ENCODE measurements at regions not wholly inside any gene's neighbourhood (a gene's known extent, or its start where the extent isn't known, plus 50 kb on each side); places are given as distances from the start of the nearest gene placed in this dataset.

GRCh38 chr10:88168171-88169036 lies 305.0 kb downstream of the PTEN start:
- no peak for DNase-seq (ENCODE audit: low read depth in 2 of 2)

- no peak for DNase-seq (ENCODE audit: low read depth in 2 of 2)
These were observed 305.6 kb downstream of the PTEN start for GRCh38 chr10:88169037-88169319.

DNA sequence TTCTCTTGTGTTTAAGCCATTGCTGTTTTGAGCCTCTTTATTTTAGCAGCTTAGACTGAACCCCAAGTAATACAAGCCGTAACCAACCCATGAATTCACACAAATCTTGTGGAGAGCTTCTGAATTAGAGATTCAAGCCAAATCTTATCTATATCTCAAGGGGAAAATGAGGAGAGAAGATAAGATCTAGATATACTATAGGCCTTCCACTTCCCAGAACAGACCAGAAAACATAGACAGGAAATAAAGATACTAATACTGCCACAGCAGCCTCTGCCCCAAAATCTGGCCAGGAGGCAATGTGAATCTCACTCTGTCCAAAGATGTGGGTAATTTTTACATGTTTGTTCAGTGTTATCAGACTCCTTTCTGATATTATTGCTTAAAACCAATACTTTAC lies 307.2 kb downstream of the PTEN start:
- DNase-seq (ENCODE audit: low read depth in 2 of 2): no peak

DNA sequence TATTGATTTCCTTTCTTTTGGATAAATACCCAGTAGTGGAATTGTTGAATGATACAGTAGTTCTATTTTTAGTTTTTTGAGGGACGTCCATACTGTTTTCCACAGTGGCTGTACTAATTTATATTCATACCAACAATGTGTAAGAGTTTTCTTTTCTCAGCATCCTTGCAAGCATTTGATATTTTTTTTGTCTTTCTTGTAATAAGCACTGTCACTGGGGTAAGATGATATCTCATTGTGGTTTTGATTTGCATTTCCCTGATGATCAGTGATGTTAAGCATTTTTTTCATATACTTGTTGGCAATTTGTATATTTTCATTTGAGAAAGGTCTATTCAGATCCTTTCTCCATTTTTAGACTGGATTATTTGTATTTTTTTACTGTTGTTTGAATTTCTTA lies 308.7 kb downstream of the PTEN start:
- no peak for DNase-seq (ENCODE audit: low read depth in 2 of 2)

GRCh38 chr10:88174391-88174790 lies 311.0 kb downstream of the PTEN start:
- DNase-seq (ENCODE audit: low read depth in 2 of 2): no peak

GRCh38 chr10:88178758-88179157 lies 315.3 kb downstream of the PTEN start:
- DNase-seq (ENCODE audit: low read depth in 2 of 2): no peak

DNA sequence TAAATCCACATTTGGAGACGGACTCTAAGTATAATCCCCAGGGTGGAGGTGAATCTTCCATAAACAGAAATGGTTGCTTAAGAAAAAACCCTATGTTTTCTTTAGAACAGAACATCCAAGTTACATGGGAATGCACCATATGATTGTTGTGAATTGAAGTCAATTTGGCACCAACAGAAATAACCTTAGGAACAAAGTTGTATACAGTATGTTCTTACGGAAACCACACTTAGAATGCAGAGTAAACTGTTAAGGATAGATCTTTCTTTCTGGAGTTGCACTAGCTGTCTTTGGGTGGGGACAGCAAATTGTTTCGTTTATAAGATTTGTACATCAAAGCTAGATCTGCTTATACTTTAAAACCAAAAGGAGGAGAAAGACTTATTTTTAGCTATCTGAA lies 316.4 kb downstream of the PTEN start:
- DNase-seq (ENCODE audit: low read depth in 2 of 2): no peak

DNA sequence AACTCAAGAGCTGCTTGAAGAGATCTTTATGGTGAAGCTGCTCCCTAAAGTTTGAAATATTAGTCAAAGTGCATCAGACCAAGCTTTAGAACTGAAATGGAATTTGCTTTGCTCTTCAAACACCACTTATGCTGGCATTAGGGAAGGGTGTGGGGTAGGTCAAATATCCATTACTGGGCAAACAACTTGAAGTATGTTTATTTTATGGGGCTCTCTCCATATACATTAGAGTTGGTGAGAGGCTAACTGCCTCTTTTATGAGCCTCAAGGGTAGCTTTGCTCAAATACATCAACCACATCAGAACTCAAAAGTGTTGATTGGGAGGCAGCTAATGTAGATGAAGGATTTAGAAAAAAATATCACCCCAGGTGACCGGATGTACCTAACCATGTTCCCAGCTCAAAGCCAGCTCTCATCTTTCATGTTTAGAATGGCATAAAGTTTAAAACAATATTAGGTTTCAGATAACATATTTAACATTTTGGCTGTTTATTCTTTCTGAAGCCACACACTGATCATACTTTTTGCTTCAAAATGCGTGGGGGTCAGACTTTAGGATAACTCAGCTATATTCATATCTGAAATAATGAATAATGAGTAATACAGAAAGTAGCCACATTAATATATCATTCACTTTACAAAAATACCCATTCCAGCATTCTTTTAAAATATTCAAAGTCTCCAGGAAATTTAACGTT lies 318.6 kb downstream of the PTEN start:
- no peak for DNase-seq (ENCODE audit: low read depth in 2 of 2)

- no peak for DNase-seq (ENCODE audit: low read depth in 2 of 2)
These were observed 319.1 kb downstream of the PTEN start for GRCh38 chr10:88182601-88182930.

DNA sequence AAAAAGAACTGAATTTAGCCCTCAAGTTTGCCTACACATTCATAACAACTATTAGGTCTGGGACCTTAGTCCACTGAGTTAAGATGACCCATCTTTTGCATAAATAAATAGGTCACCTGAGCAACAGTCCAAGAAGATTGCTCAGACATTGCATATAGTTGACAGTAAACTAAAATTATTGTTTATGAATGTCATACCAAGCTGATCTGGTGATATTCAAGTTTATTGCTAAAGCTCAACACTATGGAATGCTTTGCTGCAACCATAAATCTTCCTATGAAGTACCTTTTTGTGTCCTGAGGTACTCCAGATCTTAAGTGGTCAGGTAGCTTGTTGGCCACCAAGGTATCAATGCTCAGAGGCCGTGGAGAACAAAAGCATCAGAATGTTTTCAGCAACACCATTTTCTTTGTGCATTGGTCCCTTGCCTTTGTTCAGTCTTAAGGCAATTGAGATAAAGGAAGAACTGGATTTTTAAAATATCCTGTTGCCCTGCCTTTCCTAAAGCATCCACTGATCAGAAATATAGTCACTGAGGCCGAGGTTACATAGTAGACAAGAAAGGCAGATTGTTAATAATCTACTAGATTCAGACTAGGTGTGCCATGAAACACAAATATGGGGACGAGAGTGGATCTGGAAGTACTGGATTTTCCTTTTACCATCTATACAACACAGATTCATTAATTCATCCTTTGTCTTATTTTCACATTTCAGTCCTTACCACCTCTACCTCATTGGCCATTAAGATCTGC lies 321.3 kb downstream of the PTEN start:
- DNase-seq (ENCODE audit: low read depth in 2 of 2): no peak

DNA sequence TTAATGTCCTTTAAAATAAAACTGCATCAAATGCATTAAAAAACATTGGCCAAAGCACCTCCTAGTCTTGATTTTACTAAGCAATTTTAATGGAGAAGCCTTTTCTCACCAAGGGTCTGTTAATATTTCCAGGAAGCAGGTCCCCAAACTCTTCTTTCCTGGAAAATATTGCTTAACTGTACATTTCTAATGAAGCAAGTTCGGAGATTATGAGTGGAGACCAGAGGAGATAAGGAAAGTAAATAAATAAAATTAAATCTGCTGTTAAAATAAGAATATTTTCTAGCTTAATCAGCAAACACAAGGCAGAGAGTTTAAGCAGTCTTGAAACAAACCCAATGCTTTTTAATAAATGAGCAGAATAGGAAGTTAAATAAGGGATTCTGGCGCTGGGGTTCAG lies 322.4 kb downstream of the PTEN start:
- no peak for DNase-seq (ENCODE audit: low read depth in 2 of 2)

- DNase-seq (ENCODE audit: low read depth in 2 of 2): no peak
These were observed 322.9 kb downstream of the PTEN start for GRCh38 chr10:88186335-88186734.

- no peak for DNase-seq (ENCODE audit: low read depth in 2 of 2)
These were observed 324.0 kb downstream of the PTEN start for GRCh38 chr10:88187472-88187871.

DNA sequence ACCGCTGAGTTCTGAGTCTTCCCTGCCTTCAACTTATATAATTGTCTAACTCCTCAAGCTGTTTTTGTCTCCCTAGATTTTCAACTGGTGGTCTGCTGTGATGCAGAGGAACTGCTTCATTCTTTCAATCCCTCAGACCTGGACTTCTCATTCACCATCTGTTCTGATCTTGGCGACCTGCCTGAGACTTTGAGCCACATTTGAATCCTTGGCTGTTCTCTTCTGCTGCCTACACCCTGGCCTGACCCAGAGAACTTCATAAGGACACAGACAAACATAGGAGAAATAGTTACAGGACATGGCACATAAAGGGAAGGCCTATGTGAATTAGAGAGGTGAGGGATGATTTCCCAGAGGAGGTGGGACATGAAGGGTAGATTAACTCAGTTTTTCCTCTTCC lies 326.7 kb downstream of the PTEN start:
- no peak for DNase-seq (ENCODE audit: low read depth in 2 of 2)

- no peak for DNase-seq (ENCODE audit: low read depth in 2 of 2)
These were observed 327.3 kb downstream of the PTEN start for GRCh38 chr10:88190540-88191235.

GRCh38 chr10:88193018-88193417 lies 329.6 kb downstream of the PTEN start:
- no peak for DNase-seq (ENCODE audit: low read depth in 2 of 2)

GRCh38 chr10:88194041-88194887 lies 330.8 kb downstream of the PTEN start:
- peak in 1 of 2 donors; percentile 3 for DNase-seq (ENCODE audit: low read depth in 2 of 2)

- DNase-seq (ENCODE audit: low read depth in 2 of 2): no peak
These were observed 331.5 kb downstream of the PTEN start for GRCh38 chr10:88194961-88195367.

DNA sequence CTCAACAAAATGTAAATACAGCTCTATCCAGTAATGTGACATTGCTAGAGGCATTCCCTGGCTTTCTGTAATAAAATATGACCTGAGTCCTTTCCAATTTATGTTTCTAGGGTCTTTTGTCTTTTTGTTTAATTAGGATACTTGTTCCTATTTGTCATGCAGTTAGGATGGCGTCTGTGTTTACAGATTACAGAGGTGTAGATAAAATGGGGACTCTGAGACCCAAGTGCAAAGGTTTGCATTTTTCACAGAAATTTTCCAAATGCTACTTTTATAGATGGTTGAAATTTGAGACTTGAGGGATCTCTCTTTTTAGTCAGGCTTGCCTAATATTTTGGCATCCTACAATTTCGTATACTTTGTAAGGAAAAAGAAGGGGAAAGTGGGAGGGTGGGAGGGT lies 332.4 kb downstream of the PTEN start:
- DNase-seq (ENCODE audit: low read depth in 2 of 2): no peak

DNA sequence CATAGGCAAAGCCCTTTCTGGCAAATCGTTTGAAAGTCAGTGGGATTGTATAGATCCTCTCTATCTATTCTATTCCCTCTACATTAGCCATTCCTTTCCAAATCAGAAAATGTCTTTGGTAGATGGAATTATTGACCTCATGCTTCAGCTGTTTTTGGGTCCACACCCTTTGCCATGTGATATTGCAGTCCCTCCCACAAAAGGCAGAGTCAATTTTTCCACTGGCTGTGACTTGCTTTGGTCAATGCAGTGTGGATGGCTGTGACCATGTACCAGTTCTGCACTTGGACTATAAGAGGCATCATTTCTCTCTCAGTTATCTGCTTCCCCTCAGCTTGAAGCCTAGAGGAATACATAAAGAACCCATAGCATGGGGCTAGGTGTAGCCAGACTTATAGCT lies 332.9 kb downstream of the PTEN start:
- DNase-seq (ENCODE audit: low read depth in 2 of 2): no peak

- DNase-seq (ENCODE audit: low read depth in 2 of 2): no peak
These were observed 334.6 kb downstream of the PTEN start for GRCh38 chr10:88198023-88198422.
